ENCODE measurements at regions not wholly inside any gene's neighbourhood (a gene's known extent, or its start where the extent isn't known, plus 50 kb on each side); places are given as distances from the start of the nearest gene placed in this dataset.

DNA sequence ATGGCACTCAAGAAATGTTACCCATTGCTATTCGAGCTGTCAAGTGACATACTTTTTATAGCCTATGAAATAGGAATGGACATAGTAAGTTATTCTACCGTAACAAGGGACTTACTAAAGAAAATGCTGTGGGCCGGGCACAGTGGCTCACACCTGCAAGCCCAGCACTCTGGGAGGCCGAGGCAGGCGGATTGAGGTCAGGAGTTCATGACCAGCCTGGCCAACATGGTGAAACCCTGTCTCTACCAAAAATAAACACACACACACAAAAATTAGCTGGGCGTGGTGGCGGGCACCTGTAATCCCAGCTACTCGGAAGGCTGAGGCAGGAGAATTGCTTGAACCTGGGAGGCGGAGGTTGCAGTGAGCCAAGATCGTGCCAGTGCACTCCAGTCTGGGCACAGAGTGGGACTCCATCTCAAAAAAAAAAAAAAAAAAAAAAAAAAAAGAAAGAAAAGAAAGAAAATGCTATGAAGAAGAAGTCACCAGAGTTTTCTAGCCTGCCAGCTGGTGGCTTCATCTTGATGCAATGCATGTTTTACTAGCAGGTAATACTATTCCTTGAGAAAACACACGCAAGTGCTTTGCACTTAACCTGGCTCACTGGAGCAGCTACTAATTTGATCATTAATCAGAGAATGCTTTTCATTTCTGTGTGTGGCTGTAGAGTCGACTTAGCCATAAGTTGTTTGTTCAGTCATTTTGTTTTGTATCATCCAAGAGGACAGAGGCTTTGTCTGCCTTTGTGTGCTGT, 166.7 kb upstream of the MYL2 start:
- H3K27me3 ChIP-seq (replicated peaks in 1 of 4; ENCODE audit: control insufficient read depth in 3 of 4, extremely low read depth in 1 of 4, insufficient read depth in 3 of 4, low read length in 3 of 4), result no peaks in the 10 kb centered on the region; a peak in 1 of 7 replicates
- H2BK120ac ChIP-seq (replicated peaks; ENCODE audit: low read depth, low read length), result no peak overlapping the region
- H3K4me2 ChIP-seq (ENCODE audit: insufficient read depth in 1 of 2, low read depth in 2 of 2, low read length in 2 of 2), result no peak overlapping the region
- no peaks in the 10 kb centered on the region; a peak in 1 of 4 replicates for H3K9me3 ChIP-seq (ENCODE audit: insufficient read depth in 2 of 2, low read depth in 1 of 2, low read length in 1 of 2)
- H3K27ac ChIP-seq (ENCODE audit: low read depth, low read length), result no peak overlapping the region
- no peak overlapping the region for H2AFZ ChIP-seq (ENCODE audit: low read length)
- CTCF ChIA-PET (ENCODE audit: partially characterized antibody), result interaction anchor here (1.4 to 1.6 kb wide), 3 partner anchors 8 to 12 kb away, joined by 4 to 5 read pairs (median 4); no protein-coding TSS in a partner anchor
- H3K23me2 ChIP-seq (ENCODE audit: low read depth, low read length), result no peaks in the 10 kb centered on the region
- H3K18ac ChIP-seq (ENCODE audit: extremely low read depth, low read length), result no peak overlapping the region
- H3K23ac ChIP-seq (ENCODE audit: insufficient read length), result no peak overlapping the region
- H3K36me3 ChIP-seq (ENCODE audit: control insufficient read depth in 2 of 4, insufficient read depth in 4 of 4, low read length in 3 of 4), result no peaks in the 10 kb centered on the region
- H3K9ac ChIP-seq (replicated peaks in 1 of 4; ENCODE audit: extremely low read depth in 1 of 4, low read depth in 3 of 4, low read length in 3 of 4), result no peak overlapping the region
- 81% methylated on average over 12 of the region's 12 CpGs; no CpG with 5 or more reads in 1 of the 2 experiments for WGBS, 2 experiments (ENCODE audit: extremely low coverage in 1 of 2, insufficient coverage in 1 of 2, insufficient read length in 1 of 2, insufficient replicate concordance in 2 of 2, low coverage in 1 of 2, low lambda C conversion rate in 2 of 2, missing lambda C conversion rate in 1 of 2)
- H2BK20ac ChIP-seq (ENCODE audit: low read length), result no peak overlapping the region
- H2BK15ac ChIP-seq (ENCODE audit: low read length), result no peak overlapping the region
- DNase-seq (ENCODE audit: low read depth in 1 of 2, low spot score in 2 of 2), result no peak
- no peak overlapping the region for H4K8ac ChIP-seq (ENCODE audit: extremely low read depth, insufficient read depth, low read length)
- H4K20me1 ChIP-seq (replicated peaks in 1 of 2; ENCODE audit: control insufficient read depth in 1 of 2, insufficient read depth in 2 of 2, low read length in 2 of 2), result peaks cover 0 to 6% of the 10 kb centered on the region in 2 experiments
- H3K4ac ChIP-seq (replicated peaks; ENCODE audit: insufficient read length, low read depth, low read length), result no peak overlapping the region
- no peak overlapping the region for H3K56ac ChIP-seq (replicated peaks; ENCODE audit: insufficient read length, low read depth, low read length)
- H4K91ac ChIP-seq (replicated peaks; ENCODE audit: insufficient read length, low read length), result no peak overlapping the region
- POLR2A ChIA-PET (ENCODE audit: partially characterized antibody), result interaction anchor here (0.6 to 1.1 kb wide), 2 partner anchors 25 to 125 kb away, joined by 3 read pairs; no protein-coding TSS in a partner anchor
- H2AK5ac ChIP-seq (ENCODE audit: low read depth, low read length), result 0 out of 2 replicates have a peak overlapping the region, but pooled peaks have one; percentile 39
- no peak overlapping the region for H2BK5ac ChIP-seq (ENCODE audit: low read depth, low read length)
- no peak overlapping the region for H4K5ac ChIP-seq (ENCODE audit: insufficient read length, low read depth, low read length)
- no peak overlapping the region for H3K14ac ChIP-seq (ENCODE audit: insufficient read length)
- H2BK12ac ChIP-seq (ENCODE audit: low read depth, low read length), result no peak overlapping the region; the same call in 1 of the 2 replicates
- no peak for FAIRE-seq
- no peaks in the 10 kb centered on the region for H3K79me2 ChIP-seq (ENCODE audit: control insufficient read depth in 1 of 2, insufficient read depth in 2 of 2, low read length in 2 of 2)
- no peak overlapping the region for H3K4me3 ChIP-seq (ENCODE audit: extremely low read depth in 1 of 4, insufficient read depth in 2 of 4, low read depth in 3 of 4, low read length in 4 of 4)
- H3K79me1 ChIP-seq (ENCODE audit: low read depth, low read length), result peaks cover 5% of the 10 kb centered on the region
- no peaks in the 10 kb centered on the region; a peak in 2 of 7 replicates for H3K4me1 ChIP-seq (replicated peaks in 1 of 4; ENCODE audit: control insufficient read depth in 3 of 4, insufficient read depth in 4 of 4, low read length in 3 of 4)
- TF ChIP-seq, protein P1, sequence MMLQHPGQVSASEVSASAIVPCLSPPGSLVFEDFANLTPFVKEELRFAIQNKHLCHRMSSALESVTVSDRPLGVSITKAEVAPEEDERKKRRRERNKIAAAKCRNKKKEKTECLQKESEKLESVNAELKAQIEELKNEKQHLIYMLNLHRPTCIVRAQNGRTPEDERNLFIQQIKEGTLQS (IDR thresholded peaks at IDR 0.05; ENCODE audit: insufficient read depth, low read depth, low read length), result no peak
- TF ChIP-seq EGR1 (IDR thresholded peaks at IDR 0.05; ENCODE audit: borderline replicate concordance, low read depth, low read length), result no peak
- no peak for TF ChIP-seq TAF7 (optimal IDR thresholded peaks at IDR 0.05; ENCODE audit: borderline replicate concordance, low read depth, low read length)
- no peak for TF ChIP-seq POLR2AphosphoS5 (IDR thresholded peaks at IDR 0.05; ENCODE audit: low read depth, low read length)
- no peak for TF ChIP-seq NRF1 (IDR thresholded peaks at IDR 0.05; ENCODE audit: low read depth, low read length)
- TF ChIP-seq ASH2L (IDR thresholded peaks at IDR 0.05; ENCODE audit: low read length), result no peak
- no peak for TF ChIP-seq BRCA1 (IDR thresholded peaks at IDR 0.05; ENCODE audit: low read depth, low read length)
- no peak for TF ChIP-seq CREB1 (IDR thresholded peaks at IDR 0.05)
- TF ChIP-seq MAX (IDR thresholded peaks at IDR 0.05), result no peak
- no peak for TF ChIP-seq POLR2A (IDR thresholded peaks at IDR 0.05; ENCODE audit: control extremely low read depth in 1 of 2, low read depth in 2 of 2, low read length in 2 of 2)
- no peak for TF ChIP-seq SIX5 (IDR thresholded peaks at IDR 0.05; ENCODE audit: low read depth, low read length)
- no peak for TF ChIP-seq FOSL1 (IDR thresholded peaks at IDR 0.05; ENCODE audit: insufficient read depth, low read depth, low read length)
- no peak for TF ChIP-seq RAD21 (IDR thresholded peaks at IDR 0.05 in 1 of 2, conservative IDR thresholded peaks at IDR 0.05 in 1 of 2; ENCODE audit: low read depth in 2 of 2, low read length in 2 of 2)
